Rectal smooth muscle tissue (tissue), 1 donor: ENCODE measurements at regions not wholly inside any gene's neighbourhood (a gene's known extent, or its start where the extent isn't known, plus 50 kb on each side); places are given as distances from the start of the nearest gene placed in this dataset.

Experiments
- H3K27ac ChIP-seq: one replicate; pipeline ENCODE4 v1.7.0; 2013; ENCODE audit warnings: low read depth, low read length, inconsistent platforms
- H3K27me3 ChIP-seq: one replicate; pipeline ENCODE4 v1.7.0; 2013; ENCODE audit warnings: low read length; ENCODE audit not compliant: control insufficient read depth, insufficient read depth
- H3K36me3 ChIP-seq: one replicate; pipeline ENCODE4 v1.7.0; 2013; ENCODE audit warnings: low read length; ENCODE audit not compliant: control insufficient read depth, insufficient read depth
- H3K4me1 ChIP-seq: one replicate; pipeline ENCODE4 v1.7.0; 2013; ENCODE audit warnings: low read length; ENCODE audit not compliant: control insufficient read depth, insufficient read depth
- H3K4me3 ChIP-seq: one replicate; pipeline ENCODE4 v1.7.0; 2013; ENCODE audit warnings: low read length
- H3K9ac ChIP-seq: one replicate; pipeline ENCODE4 v1.7.0; 2013; ENCODE audit warnings: low read length

GRCh38 chr1:243996223-243996622 is 54.9 kb upstream of the ZBTB18 start:
- Histone ChIP-seq H3K4me1 (no peaks in the 10 kb centered on the region), H3K9ac (no peak overlapping the region), H3K27me3 (no peaks in the 10 kb centered on the region), H3K27ac (no peak overlapping the region), H3K4me3 (no peak overlapping the region), H3K36me3 (no peaks in the 10 kb centered on the region)

- Histone ChIP-seq H3K36me3 (no peaks in the 10 kb centered on the region), H3K27ac (no peak overlapping the region), H3K9ac (no peak overlapping the region), H3K4me1 (no peaks in the 10 kb centered on the region), H3K27me3 (no peaks in the 10 kb centered on the region), H3K4me3 (no peak overlapping the region)
Measured at GRCh38 chr1:243991650-243992049, 59.4 kb upstream of the ZBTB18 start.

GRCh38 chr1:243984788-243985187 is 66.3 kb upstream of the ZBTB18 start:
- Histone ChIP-seq H3K27ac (no peak overlapping the region), H3K9ac (no peak overlapping the region), H3K36me3 (no peaks in the 10 kb centered on the region), H3K4me1 (no peaks in the 10 kb centered on the region), H3K4me3 (no peak overlapping the region), H3K27me3 (no peaks in the 10 kb centered on the region)

DNA sequence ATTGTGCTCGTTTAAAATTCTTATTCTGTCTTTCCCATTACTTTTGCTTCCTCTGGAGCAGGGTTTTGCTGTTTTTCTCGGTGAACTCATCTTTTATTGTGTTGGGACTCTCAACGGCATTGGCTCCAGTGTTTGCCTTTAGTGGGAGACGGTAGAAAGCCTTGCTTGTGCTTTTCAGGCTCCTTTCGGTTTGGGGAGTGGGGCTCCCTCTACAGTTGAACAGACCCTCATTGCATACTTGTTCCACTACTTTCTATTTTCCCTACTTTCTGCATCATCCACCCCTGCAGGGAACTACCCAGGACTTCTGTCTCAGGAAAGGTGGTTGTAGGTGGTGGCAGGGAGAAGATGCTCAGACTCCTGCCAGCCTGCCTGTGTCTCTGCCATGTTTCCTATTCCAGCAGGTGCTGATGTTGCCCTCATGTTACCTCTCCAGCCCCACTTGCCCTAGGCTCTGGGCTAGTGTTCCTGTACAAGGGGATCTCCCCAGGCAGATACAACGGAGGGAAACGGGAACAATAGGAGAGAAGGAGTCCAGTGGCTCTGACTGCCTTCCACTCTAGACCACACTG is 68.5 kb upstream of the ZBTB18 start:
- H3K27me3 ChIP-seq = no peaks in the 10 kb centered on the region
- H3K4me1 ChIP-seq = no peaks in the 10 kb centered on the region

DNA sequence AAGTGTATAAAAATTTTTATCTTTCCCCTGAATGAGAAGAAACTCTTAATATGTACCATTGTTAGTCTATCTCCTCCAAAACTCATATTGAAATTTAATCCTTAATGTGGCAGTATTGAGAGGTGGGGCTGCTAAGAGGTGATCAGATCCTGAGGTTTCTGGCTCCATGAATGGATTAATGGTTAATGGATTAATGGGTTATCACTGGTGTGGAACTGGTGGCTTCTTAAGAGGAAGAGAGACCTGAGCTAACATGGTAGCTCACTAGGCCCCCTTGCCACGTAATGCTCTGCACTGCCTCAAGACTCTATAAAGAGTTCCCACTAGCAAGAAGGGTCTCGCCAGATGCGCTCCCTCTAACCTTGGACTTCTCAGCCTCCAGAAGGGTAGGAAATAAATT is 70.6 kb upstream of the ZBTB18 start:
- H3K4me3 ChIP-seq = no peak overlapping the region
- H3K9ac ChIP-seq = no peak overlapping the region
- no peak overlapping the region for H3K27ac ChIP-seq
- no peaks in the 10 kb centered on the region for H3K4me1 ChIP-seq
- no peaks in the 10 kb centered on the region for H3K27me3 ChIP-seq
- H3K36me3 ChIP-seq = no peaks in the 10 kb centered on the region

More for the DNA sequence above, 68.5 kb upstream of the ZBTB18 start:
- H3K27ac ChIP-seq = no peak overlapping the region
- H3K4me3 ChIP-seq = no peak overlapping the region
- H3K9ac ChIP-seq = no peak overlapping the region
- H3K36me3 ChIP-seq = no peaks in the 10 kb centered on the region

GRCh38 chr1:243980071-243980470 is 71.0 kb upstream of the ZBTB18 start:
- H3K4me3 ChIP-seq = no peak overlapping the region
- H3K27ac ChIP-seq = no peak overlapping the region
- no peaks in the 10 kb centered on the region for H3K36me3 ChIP-seq
- no peak overlapping the region for H3K9ac ChIP-seq
- H3K4me1 ChIP-seq = no peaks in the 10 kb centered on the region
- H3K27me3 ChIP-seq = no peaks in the 10 kb centered on the region

DNA sequence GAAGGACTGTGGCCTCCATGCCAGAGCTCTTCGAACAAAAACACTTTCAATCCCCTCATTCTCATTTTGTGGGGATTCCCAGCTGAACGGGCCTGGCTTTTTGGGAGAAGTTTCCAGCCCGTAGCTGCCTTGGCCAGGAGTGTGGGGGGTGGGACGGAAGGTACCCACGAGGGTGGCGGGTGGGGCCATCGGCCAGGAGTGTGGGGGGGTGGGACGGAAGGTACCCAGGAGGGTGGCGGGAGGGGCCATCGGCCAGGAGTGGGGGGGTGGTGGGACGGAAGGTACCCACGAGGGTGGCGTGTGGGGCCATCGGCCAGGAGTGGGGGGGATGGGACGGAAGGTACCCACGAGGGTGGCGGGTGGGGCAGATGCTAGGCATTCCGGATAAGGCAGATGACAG is 71.7 kb upstream of the ZBTB18 start:
- no peaks in the 10 kb centered on the region for H3K36me3 ChIP-seq

GRCh38 chr1:243977094-243977493 is 74.0 kb upstream of the ZBTB18 start:
- Histone ChIP-seq H3K36me3 (no peaks in the 10 kb centered on the region), H3K4me1 (no peaks in the 10 kb centered on the region), H3K27ac (no peak overlapping the region), H3K4me3 (no peak overlapping the region), H3K27me3 (no peaks in the 10 kb centered on the region), H3K9ac (no peak overlapping the region)

More for the DNA sequence above, 71.7 kb upstream of the ZBTB18 start:
- Histone ChIP-seq H3K9ac (no peak overlapping the region), H3K27ac (no peak overlapping the region), H3K27me3 (no peaks in the 10 kb centered on the region), H3K4me3 (no peak overlapping the region), H3K4me1 (no peaks in the 10 kb centered on the region)

DNA sequence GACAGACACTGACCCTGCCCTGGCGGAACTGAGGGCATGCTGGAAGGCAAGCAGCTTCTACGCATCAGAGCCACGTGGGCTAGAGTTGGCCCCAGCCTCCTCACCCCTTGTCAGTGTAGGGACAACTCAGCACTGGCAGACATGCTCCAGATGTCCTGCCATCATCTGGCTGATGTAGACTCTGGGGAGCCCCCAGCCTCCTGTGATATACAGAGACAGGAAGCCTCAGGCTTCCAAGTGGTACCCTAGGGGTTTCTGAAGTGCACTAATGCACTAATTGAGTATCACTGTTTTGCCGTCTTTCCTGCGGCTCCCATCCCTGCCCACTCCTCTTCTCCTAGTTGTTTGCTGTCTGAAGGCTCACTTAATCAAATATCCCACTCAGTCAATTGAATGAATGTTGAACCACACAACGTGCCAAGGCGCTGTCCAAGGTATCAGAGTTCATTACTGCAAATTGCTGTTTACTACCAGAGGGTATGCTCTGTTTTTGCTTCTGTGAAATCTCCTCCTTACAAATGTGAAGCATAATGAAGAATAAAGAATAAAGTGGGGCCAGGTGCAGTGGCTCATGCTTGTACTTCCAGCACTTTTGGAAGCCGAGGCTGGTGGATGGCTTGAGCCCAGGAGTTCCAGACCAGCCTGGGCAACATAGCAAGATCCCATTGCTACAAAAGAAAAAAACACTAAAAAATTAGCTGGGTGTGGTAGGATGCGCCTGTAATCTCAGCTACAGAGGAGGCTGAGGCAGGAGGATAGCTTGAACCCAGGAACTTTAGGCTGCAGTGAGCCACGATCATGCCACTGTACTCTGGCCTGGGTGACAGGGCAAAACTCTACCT is 76.4 kb upstream of the ZBTB18 start:
- H3K36me3 ChIP-seq = no peaks in the 10 kb centered on the region
- H3K4me1 ChIP-seq = no peaks in the 10 kb centered on the region
- no peak overlapping the region for H3K4me3 ChIP-seq
- H3K9ac ChIP-seq = no peak overlapping the region
- no peak overlapping the region for H3K27ac ChIP-seq
- H3K27me3 ChIP-seq = no peaks in the 10 kb centered on the region

DNA sequence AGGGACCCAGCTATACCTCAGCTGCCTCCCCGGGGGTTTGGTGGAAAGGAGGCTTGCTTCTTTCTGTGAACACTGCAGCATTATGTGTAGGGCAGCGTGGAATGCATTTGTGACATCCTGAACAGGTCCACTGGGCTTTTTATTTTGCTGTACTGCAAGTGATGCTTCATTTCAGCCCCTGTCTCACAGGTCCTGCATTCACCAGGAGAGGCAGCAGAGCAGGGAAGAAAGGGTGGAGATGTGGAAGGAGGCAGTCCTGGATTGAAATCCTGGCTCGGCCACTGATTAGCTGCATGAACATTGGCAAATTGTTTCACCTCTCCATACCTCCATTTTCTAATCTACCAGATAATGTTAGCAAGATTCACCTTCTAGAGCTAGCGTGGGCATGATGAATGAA is 77.9 kb upstream of the ZBTB18 start:
- H3K4me3 ChIP-seq = no peak overlapping the region
- no peaks in the 10 kb centered on the region for H3K36me3 ChIP-seq
- H3K4me1 ChIP-seq = no peaks in the 10 kb centered on the region
- H3K9ac ChIP-seq = no peak overlapping the region
- no peaks in the 10 kb centered on the region for H3K27me3 ChIP-seq
- H3K27ac ChIP-seq = no peak overlapping the region

- H3K4me3 ChIP-seq = no peak overlapping the region
- H3K27me3 ChIP-seq = no peaks in the 10 kb centered on the region
- no peak overlapping the region for H3K9ac ChIP-seq
- no peaks in the 10 kb centered on the region for H3K36me3 ChIP-seq
- no peaks in the 10 kb centered on the region for H3K4me1 ChIP-seq
- H3K27ac ChIP-seq = no peak overlapping the region
Measured at GRCh38 chr1:243970077-243970476, 81.0 kb upstream of the ZBTB18 start.

DNA sequence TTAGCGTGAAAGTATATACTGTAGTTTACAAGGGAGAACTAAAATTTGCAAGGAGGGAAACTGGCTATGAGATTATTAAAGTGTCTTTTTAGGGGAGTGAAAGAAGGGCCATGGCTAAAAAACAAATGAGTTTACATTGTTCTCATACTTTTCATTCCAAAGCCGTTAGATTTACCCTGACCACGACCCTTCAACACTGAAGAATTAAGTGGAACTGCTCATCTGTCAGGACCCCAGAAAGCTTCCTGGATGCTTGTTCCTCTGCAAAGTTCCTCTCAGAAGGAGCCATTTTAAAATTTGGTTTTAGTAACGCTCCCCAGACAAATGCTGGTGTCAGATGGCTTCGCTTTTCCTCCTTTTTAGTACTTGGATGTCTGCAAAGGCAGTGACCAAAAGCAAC is 82.7 kb upstream of the ZBTB18 start:
- H3K27me3 ChIP-seq = no peaks in the 10 kb centered on the region
- no peak overlapping the region for H3K27ac ChIP-seq
- no peaks in the 10 kb centered on the region for H3K36me3 ChIP-seq
- H3K4me3 ChIP-seq = no peak overlapping the region
- H3K4me1 ChIP-seq = no peaks in the 10 kb centered on the region
- no peak overlapping the region for H3K9ac ChIP-seq

DNA sequence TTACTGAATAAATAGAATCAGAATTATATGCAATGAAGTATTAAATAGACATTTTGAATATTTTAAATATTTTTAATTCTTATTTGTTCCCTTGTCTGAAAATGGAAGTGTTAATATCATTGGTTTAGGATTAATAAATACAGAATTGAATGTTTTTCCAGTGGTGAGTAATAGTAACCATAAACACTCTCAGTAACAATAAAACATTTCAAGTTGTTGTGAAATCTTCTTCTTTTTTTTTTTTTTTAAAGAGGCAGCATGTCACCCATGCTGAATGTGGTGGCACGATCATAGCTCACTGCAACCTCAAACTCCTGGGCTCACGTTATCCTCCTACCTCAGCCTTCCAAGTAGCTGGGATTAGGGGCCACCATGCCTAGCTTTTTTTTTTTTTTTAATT is 86.2 kb upstream of the ZBTB18 start:
- H3K4me3 ChIP-seq = no peak overlapping the region
- H3K4me1 ChIP-seq = no peaks in the 10 kb centered on the region
- H3K36me3 ChIP-seq = no peaks in the 10 kb centered on the region
- H3K27me3 ChIP-seq = no peaks in the 10 kb centered on the region
- no peak overlapping the region for H3K27ac ChIP-seq
- no peak overlapping the region for H3K9ac ChIP-seq
